Thyroid gland (tissue), 4 donors: ENCODE measurements at regions not wholly inside any gene's neighbourhood (a gene's known extent, or its start where the extent isn't known, plus 50 kb on each side); places are given as distances from the start of the nearest gene placed in this dataset.

ENCODE experiments used
- POLR2A ChIP-seq, 2 donors: fragments of 450-650 bp; IDR thresholded peaks; one replicate each; pipeline ENCODE4 v1.6.1; 2017; ENCODE audit warnings: antibody characterized with exemption in 2 of 2, mild to moderate bottlenecking in 2 of 2, moderate library complexity in 1 of 2
- TF ChIP-seq, protein P1 (sequence below), 6 experiments: fragments of 200-600 bp in 3 of 6; fragments of 450-650 bp in 3 of 6; sonication (generic) in 3 of 6; IDR thresholded peaks; one replicate each; pipeline ENCODE4 v1.5.1; 2016 to 2019; ENCODE audit warnings: antibody characterized with exemption in 6 of 6, mild to moderate bottlenecking in 2 of 6, inconsistent platforms in 1 of 6, moderate library complexity in 1 of 6

DNA sequence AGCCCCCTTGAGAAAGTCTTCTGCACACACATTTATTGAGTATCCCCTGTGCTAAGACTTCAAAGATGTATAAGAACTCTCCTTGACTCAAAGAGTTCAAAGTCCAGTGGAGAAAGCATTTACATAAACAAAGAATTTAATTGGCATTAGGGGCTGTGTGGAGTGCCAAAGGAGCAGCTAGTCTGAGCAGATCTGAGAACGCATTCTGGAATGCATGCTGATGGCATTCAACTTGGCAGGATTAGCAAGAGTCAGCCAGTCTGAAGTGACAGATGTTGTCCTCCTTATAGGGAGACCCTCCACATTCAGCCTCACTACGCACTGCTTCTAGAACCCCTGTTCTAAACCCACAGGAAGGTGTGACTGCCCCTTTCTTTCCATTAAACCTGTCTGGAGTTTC, 191.5 kb downstream of the RAD51AP2 start:
- TF ChIP-seq, protein P1, sequence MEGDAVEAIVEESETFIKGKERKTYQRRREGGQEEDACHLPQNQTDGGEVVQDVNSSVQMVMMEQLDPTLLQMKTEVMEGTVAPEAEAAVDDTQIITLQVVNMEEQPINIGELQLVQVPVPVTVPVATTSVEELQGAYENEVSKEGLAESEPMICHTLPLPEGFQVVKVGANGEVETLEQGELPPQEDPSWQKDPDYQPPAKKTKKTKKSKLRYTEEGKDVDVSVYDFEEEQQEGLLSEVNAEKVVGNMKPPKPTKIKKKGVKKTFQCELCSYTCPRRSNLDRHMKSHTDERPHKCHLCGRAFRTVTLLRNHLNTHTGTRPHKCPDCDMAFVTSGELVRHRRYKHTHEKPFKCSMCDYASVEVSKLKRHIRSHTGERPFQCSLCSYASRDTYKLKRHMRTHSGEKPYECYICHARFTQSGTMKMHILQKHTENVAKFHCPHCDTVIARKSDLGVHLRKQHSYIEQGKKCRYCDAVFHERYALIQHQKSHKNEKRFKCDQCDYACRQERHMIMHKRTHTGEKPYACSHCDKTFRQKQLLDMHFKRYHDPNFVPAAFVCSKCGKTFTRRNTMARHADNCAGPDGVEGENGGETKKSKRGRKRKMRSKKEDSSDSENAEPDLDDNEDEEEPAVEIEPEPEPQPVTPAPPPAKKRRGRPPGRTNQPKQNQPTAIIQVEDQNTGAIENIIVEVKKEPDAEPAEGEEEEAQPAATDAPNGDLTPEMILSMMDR (IDR thresholded peaks at IDR 0.05) = no peak
- TF ChIP-seq POLR2A (IDR thresholded peaks at IDR 0.05) = no peak
